ENCODE measurements at regions not wholly inside any gene's neighbourhood (a gene's known extent, or its start where the extent isn't known, plus 50 kb on each side); places are given as distances from the start of the nearest gene placed in this dataset.

GRCh38 chr7:65317372-65317771, 56.3 kb upstream of the ZNF92 start:
- Histone ChIP-seq H3K27me3 (ENCODE audit: insufficient read depth, poor library complexity, severe bottlenecking) (no peaks in the 10 kb centered on the region), H3K27ac (ENCODE audit: poor library complexity, severe bottlenecking) (no peak overlapping the region), H3K36me3 (ENCODE audit: low read depth) (no peaks in the 10 kb centered on the region), H3K4me3 (ENCODE audit: severe bottlenecking) (no peak overlapping the region), H3K9me3 (ENCODE audit: severe bottlenecking) (no peaks in the 10 kb centered on the region), H3K4me1 (ENCODE audit: insufficient read depth, poor library complexity, severe bottlenecking) (no peaks in the 10 kb centered on the region)
- TF ChIP-seq CTCF (IDR thresholded peaks at IDR 0.05; ENCODE audit: poor library complexity, severe bottlenecking): no peak
- ATAC-seq (ENCODE audit: low read depth) (no peak), DNase-seq (ENCODE audit: low spot score) (no peak)

- H3K4me3 ChIP-seq (ENCODE audit: severe bottlenecking): no peak overlapping the region
- H3K9me3 ChIP-seq (ENCODE audit: severe bottlenecking): no peaks in the 10 kb centered on the region
- ATAC-seq (ENCODE audit: low read depth) (no peak), DNase-seq (ENCODE audit: low spot score) (no peak)
- TF ChIP-seq CTCF (IDR thresholded peaks at IDR 0.05; ENCODE audit: poor library complexity, severe bottlenecking): no peak
- H3K27me3 ChIP-seq (ENCODE audit: insufficient read depth, poor library complexity, severe bottlenecking): no peaks in the 10 kb centered on the region
- no peaks in the 10 kb centered on the region for H3K36me3 ChIP-seq (ENCODE audit: low read depth)
- H3K27ac ChIP-seq (ENCODE audit: poor library complexity, severe bottlenecking): no peak overlapping the region
- no peaks in the 10 kb centered on the region for H3K4me1 ChIP-seq (ENCODE audit: insufficient read depth, poor library complexity, severe bottlenecking)
These were observed 62.9 kb upstream of the ZNF92 start for GRCh38 chr7:65310761-65311160.

GRCh38 chr7:65308300-65308678, 65.4 kb upstream of the ZNF92 start:
- DNase-seq (ENCODE audit: low spot score) (no peak), ATAC-seq (ENCODE audit: low read depth) (no peak)
- no peaks in the 10 kb centered on the region for H3K36me3 ChIP-seq (ENCODE audit: low read depth)
- H3K4me1 ChIP-seq (ENCODE audit: insufficient read depth, poor library complexity, severe bottlenecking): no peaks in the 10 kb centered on the region
- H3K27ac ChIP-seq (ENCODE audit: poor library complexity, severe bottlenecking): no peak overlapping the region
- no peak for TF ChIP-seq CTCF (IDR thresholded peaks at IDR 0.05; ENCODE audit: poor library complexity, severe bottlenecking)
- H3K4me3 ChIP-seq (ENCODE audit: severe bottlenecking): no peak overlapping the region
- no peaks in the 10 kb centered on the region for H3K27me3 ChIP-seq (ENCODE audit: insufficient read depth, poor library complexity, severe bottlenecking)
- no peaks in the 10 kb centered on the region for H3K9me3 ChIP-seq (ENCODE audit: severe bottlenecking)

GRCh38 chr7:65307651-65308299, 65.9 kb upstream of the ZNF92 start:
- Histone ChIP-seq H3K27me3 (ENCODE audit: insufficient read depth, poor library complexity, severe bottlenecking) (no peaks in the 10 kb centered on the region), H3K4me3 (ENCODE audit: severe bottlenecking) (no peak overlapping the region), H3K27ac (ENCODE audit: poor library complexity, severe bottlenecking) (no peak overlapping the region), H3K9me3 (ENCODE audit: severe bottlenecking) (no peaks in the 10 kb centered on the region), H3K36me3 (ENCODE audit: low read depth) (no peaks in the 10 kb centered on the region), H3K4me1 (ENCODE audit: insufficient read depth, poor library complexity, severe bottlenecking) (no peaks in the 10 kb centered on the region)
- peak; percentile 71; the same call in 2 of the 3 replicates for ATAC-seq (ENCODE audit: low read depth)
- DNase-seq (ENCODE audit: low spot score): no peak
- peak; percentile 86 for TF ChIP-seq CTCF (IDR thresholded peaks at IDR 0.05; ENCODE audit: poor library complexity, severe bottlenecking)

- Histone ChIP-seq H3K9me3 (ENCODE audit: severe bottlenecking) (no peaks in the 10 kb centered on the region), H3K27ac (ENCODE audit: poor library complexity, severe bottlenecking) (no peak overlapping the region), H3K27me3 (ENCODE audit: insufficient read depth, poor library complexity, severe bottlenecking) (no peaks in the 10 kb centered on the region), H3K36me3 (ENCODE audit: low read depth) (no peaks in the 10 kb centered on the region), H3K4me1 (ENCODE audit: insufficient read depth, poor library complexity, severe bottlenecking) (no peaks in the 10 kb centered on the region), H3K4me3 (ENCODE audit: severe bottlenecking) (no peak overlapping the region)
- DNase-seq (ENCODE audit: low spot score) (no peak), ATAC-seq (ENCODE audit: low read depth) (no peak)
- TF ChIP-seq CTCF (IDR thresholded peaks at IDR 0.05; ENCODE audit: poor library complexity, severe bottlenecking): no peak
These were observed 69.5 kb upstream of the ZNF92 start for GRCh38 chr7:65304175-65304574.

Measured in RWPE2 (cell line).